GM18858 (cell line): ENCODE measurements at regions not wholly inside any gene's neighbourhood (a gene's known extent, or its start where the extent isn't known, plus 50 kb on each side); places are given as distances from the start of the nearest gene placed in this dataset.

ENCODE experiments used
- ATAC-seq: cut with Tn5 transposase; IDR thresholded peaks from one replicate; pipeline ENCODE4 v1.9.1; 2021; ENCODE audit not compliant: unreplicated experiment

- no peak for ATAC-seq
Measured at GRCh38 chr3:94965867-94966475, 903.1 kb downstream of the NSUN3 start.

- ATAC-seq = no peak
Measured at GRCh38 chr3:94967196-94967595, 904.3 kb downstream of the NSUN3 start.

- no peak for ATAC-seq
Measured at GRCh38 chr3:94968519-94968918, 905.7 kb downstream of the NSUN3 start.

DNA sequence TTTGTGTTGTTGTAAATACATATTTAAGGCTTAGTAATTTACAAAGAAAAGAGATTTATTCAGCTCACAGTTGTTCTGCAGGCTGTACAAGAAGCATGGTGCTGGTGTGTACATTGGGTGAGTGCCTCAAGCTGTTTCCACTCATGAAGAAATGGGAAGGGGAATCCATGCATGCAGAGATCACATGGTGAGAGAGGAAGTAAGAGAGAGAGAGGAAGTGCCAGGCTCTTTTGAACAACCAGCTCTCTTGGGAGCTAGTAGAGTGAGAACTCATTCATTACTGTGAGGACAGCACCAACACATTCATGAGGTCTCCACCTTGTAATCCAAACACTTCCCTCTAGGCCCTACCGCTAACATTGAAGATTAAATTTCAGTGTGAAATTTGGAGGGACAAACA lies 909.2 kb downstream of the NSUN3 start:
- no peak for ATAC-seq

GRCh38 chr3:94978084-94978483 lies 915.2 kb downstream of the NSUN3 start:
- no peak for ATAC-seq

DNA sequence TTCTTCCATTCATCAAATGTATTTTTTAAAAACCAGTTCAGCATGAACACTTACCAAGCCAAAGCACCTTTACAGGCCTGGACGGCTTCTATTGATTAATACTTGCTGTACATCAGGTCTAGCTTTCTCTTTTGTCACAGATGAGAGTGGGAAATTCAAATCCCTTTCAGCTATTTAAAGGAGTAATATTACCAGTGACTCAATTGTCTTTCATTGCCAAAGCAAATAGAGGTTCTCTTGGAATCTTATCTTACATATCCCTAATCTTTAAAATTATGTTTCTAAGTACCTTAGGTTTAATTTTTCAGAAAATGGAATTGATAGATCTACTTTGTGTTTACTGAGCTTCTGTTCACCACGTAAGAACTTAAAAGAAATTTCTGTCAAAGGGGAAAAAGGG lies 922.9 kb downstream of the NSUN3 start:
- no peak for ATAC-seq

GRCh38 chr3:94990952-94991705 lies 928.3 kb downstream of the NSUN3 start:
- no peak for ATAC-seq

GRCh38 chr3:94996743-94997142 lies 933.9 kb downstream of the NSUN3 start:
- ATAC-seq = no peak

DNA sequence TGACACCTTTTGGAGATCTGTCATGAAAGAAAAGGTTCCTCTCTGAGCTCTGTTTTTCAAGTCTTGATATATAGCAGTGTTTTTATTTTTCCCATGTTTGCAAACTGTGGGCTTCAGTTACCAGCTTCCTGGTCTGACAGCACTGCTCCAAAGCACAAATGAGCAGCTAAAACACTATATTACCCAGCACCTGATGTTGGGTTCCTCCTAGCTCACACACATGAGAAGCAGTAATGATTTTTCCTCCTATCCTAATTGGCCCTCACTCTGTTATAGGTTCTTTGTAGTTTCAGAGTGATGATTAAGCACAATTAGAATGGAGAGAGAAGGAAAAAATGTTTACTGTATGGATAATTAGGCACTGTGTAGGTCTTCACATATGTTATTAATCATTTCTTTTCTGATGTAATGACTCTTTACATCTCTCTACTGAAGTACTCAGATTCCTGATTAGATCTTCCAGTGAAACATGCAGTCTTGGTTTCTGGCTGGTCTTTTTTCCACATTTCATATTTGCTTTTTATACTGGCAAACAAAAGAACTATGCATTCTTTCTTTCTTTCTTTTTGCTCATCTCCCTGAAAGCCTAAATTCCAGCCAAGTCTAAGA lies 939.7 kb downstream of the NSUN3 start:
- no peak for ATAC-seq

- no peak for ATAC-seq
Measured at GRCh38 chr3:95028688-95029087, 965.8 kb downstream of the NSUN3 start.

DNA sequence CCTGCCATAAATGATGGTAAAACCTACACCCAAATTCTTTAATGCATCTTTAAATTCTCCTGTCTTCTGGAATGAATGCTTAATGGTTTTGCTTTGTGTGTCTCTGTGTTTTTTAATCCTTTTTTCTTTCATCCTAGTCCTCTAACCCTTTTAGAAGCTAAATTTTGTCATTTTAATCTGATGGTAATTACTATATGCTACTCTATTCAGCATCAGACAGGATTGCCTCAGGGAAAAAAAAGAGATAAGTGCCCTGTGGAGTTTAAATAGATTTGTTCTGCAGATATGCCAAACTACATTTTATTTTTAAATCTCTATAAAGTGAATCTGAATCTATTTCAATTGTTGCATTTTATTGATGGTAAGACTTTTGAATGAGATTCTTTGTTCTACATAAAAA lies 966.8 kb downstream of the NSUN3 start:
- no peak for ATAC-seq

DNA sequence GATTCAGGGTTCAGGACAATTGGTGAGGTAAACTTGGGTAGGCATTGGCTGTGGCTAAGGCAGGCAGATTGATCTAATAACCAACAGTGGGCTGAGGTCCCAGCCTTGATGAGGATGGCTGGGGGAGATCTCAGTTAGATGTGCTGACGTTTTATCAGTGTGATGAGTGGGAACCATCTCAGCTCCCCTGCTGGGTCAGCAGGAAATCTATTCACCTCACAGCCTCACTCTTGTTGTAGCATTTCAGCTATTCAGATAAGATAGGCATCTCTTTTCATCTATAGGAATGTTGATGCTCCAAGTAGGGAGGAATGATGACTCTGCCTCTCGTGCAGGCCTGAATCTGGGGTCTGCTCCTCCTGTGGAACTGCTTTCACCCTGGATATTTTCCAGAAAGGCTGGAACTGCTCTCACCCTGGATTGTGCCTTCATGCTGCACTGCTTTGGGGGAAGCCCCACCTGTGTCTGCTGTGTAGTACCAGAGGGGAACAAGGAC lies 973.7 kb downstream of the NSUN3 start:
- no peak for ATAC-seq

DNA sequence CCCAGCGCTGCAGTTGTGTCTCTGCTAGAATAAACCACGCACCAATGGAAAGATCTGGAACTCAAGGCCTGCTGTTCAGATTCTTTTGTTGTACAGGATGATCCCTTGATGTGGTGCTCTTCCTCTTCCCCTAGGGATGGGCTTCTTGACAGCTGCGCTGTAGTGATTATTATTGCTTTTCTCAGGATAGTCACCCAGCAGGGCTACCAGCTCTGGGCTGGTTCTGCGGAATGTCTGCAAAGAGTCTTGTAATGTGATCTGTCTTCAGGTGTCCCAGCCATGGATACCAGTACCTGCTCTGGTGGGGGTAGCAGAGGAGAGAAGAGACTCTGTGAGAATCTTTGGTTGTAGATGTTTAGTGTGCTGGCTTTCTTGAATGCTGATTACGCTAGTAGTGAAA lies 974.2 kb downstream of the NSUN3 start:
- no peak for ATAC-seq

DNA sequence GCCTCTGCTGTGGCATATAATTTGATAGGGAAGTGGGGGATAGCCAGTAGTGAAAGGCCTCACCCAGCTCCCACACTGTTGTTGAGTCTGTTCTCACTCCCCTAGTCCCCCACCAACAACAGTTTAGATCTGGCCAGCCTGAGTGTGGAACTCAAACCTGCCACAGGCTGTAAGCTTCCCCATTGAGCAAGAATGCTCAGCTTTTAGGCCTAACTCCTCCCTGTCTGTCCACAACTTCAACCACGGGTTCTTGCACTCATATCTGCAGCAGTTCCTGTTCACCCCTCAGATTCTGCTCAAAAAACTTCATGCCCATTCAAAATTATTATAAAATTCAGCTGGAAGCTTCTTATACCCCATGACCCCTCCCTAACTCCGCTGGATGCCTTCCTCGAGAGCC lies 975.1 kb downstream of the NSUN3 start:
- no peak for ATAC-seq

- ATAC-seq = no peak
Measured at GRCh38 chr3:95044101-95044500, 981.2 kb downstream of the NSUN3 start.

GRCh38 chr3:95048564-95048963 lies 985.7 kb downstream of the NSUN3 start:
- no peak for ATAC-seq

DNA sequence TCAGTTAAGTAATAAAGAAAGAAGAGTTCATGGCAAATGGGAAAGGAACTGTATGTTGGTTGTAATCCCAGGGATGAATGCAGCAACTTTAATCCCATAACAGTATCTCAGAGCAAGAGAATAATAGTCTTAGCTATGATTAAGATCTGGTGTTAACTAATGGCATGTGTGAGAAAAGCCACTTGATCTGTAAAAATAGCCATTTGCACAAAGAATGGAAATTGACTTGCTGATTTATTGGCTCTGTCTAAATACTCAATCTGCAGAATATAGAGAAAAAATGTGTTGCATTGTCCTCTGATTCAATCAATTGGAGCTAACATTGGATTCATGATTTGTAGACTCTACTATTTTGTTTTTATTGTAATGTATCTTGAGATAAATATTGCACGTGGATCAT lies 987.0 kb downstream of the NSUN3 start:
- no peak for ATAC-seq

DNA sequence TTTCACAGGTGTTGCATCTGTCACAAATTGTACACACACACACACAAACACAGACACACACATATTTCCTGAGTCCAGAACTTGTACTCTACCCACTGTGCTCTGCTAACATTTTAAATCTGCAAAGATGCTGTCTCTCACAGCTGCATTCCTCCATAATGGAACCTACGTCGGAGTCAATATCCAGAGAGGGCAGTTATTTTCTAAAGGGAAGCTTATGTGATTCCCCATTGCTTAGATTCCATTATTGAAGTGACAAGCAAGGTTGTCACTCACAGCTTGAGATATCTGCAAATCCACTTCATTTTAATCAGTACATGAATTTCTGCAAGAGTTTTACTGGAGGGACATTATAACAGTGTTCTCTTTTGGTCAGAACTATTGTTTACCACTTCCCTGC lies 992.4 kb downstream of the NSUN3 start:
- ATAC-seq = no peak

- ATAC-seq = no peak
Measured at GRCh38 chr3:95082191-95082590, 1019.3 kb downstream of the NSUN3 start.

DNA sequence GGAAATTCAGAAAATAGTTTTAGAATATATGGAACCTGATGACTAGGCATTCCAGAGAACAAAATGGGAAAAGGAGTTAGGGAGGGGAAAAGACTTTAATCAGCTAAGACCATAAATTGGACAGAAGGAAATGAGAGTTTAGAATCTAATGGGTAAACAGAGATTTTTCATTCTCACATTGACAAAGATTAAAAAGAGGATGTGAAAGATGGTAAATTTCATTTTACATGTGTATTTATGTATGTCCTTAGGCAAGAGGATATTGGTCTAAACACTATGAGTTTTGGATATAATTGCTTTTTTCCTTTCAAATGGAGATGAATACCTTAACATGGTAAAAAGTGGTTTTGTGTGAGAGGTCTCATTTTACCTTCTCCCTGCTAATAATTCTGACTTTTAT lies 1021.9 kb downstream of the NSUN3 start:
- ATAC-seq = no peak

DNA sequence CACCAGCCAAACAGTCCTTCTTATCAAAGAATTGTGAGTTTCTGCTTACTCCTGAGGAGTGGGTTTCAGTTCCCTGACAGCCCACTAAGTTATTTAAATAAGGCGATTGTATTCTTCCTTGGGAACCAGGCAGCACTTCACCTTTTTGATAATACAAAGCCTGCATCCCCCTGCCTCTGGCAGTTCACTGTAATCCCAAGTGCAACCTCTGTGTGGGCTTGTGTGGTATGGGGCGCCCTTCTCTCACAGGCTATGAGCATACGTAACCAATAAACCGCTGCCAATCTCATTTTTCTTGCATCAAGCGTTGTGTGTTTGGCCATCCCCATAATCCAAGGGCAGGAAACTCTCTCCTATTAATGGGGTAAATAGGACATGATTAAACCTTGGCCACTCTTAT lies 1025.6 kb downstream of the NSUN3 start:
- ATAC-seq = no peak

DNA sequence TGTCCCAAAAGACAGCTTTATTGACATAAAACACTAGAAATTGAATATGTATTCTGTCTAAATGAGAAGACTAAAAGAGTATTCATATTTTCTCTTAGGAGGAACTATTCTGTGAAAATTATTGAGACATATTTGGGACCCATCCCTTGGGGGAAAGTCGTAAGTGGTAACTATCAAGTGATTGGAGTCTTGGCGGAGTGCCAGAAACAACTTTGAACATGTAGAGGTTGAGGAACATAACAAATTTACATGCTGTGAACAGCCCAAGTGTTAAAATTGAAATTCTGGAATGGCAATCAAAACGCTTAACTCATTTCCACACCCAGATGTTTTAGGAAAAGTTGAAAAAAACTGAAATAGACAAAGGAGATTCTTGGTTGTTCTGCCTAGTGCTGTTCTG lies 1034.6 kb downstream of the NSUN3 start:
- no peak for ATAC-seq
